GM23338 (cell line): ENCODE measurements at regions not wholly inside any gene's neighbourhood (a gene's known extent, or its start where the extent isn't known, plus 50 kb on each side); places are given as distances from the start of the nearest gene placed in this dataset.

Experiments used
- ATAC-seq: fragments of 200-7000 bp; cut with Tn5 transposase; 3 replicates; pipeline ENCODE4 v1.9.1; 2020
- DNase-seq: peaks from one replicate; pipeline ENCODE4 v3.0.0-alpha.2; 2015; ENCODE audit warnings: low spot score
- H2AFZ ChIP-seq: fragments of 200-600 bp; sonication (generic); 2 replicates; pipeline ENCODE4 v1.8.0; 2016; ENCODE audit warnings: antibody characterized with exemption, mild to moderate bottlenecking, moderate library complexity
- H3F3A ChIP-seq: fragments of 200-600 bp; sonication (generic); replicated peaks from 2 replicates; pipeline ENCODE4 v1.8.0; 2017; ENCODE audit warnings: antibody characterized with exemption, mixed run types, low read depth
- H3K27ac ChIP-seq: fragments of 200-600 bp; sonication (generic); 2 replicates; pipeline ENCODE4 v1.6.1; 2016; ENCODE audit warnings: low read depth
- H3K27me3 ChIP-seq: fragments of 200-600 bp; sonication (generic); 2 replicates; pipeline ENCODE4 v1.8.0; 2016; ENCODE audit warnings: mild to moderate bottlenecking, mixed run types, moderate library complexity; ENCODE audit not compliant: insufficient read depth
- H3K36me3 ChIP-seq: fragments of 200-600 bp; sonication (generic); 2 replicates; pipeline ENCODE4 v1.8.0; 2016; ENCODE audit warnings: mild to moderate bottlenecking; ENCODE audit not compliant: insufficient read depth
- H3K4me1 ChIP-seq: fragments of 200-600 bp; sonication (generic); 2 replicates; pipeline ENCODE4 v1.8.0; 2016; ENCODE audit warnings: mild to moderate bottlenecking, moderate library complexity; ENCODE audit not compliant: insufficient read depth
- H3K4me2 ChIP-seq: fragments of 200-600 bp; sonication (generic); 2 replicates; pipeline ENCODE4 v1.7.1; 2017; ENCODE audit warnings: mixed run types
- H3K4me3 ChIP-seq: fragments of 200-600 bp; sonication (generic); 2 replicates; pipeline ENCODE4 v1.6.1; 2016; ENCODE audit warnings: mixed run types
- H3K79me2 ChIP-seq: fragments of 200-600 bp; sonication (generic); replicated peaks from 2 replicates; pipeline ENCODE4 v1.8.0; 2017; ENCODE audit warnings: mild to moderate bottlenecking; ENCODE audit not compliant: insufficient read depth
- H3K9me2 ChIP-seq: fragments of 200-600 bp; sonication (generic); 2 replicates; pipeline ENCODE4 v1.8.0; 2017; ENCODE audit not compliant: insufficient read depth
- H4K20me1 ChIP-seq: fragments of 200-600 bp; sonication (generic); replicated peaks from 2 replicates; pipeline ENCODE4 v1.8.0; 2017; ENCODE audit warnings: mild to moderate bottlenecking; ENCODE audit not compliant: insufficient read depth
- H3K27ac Mint-ChIP-seq: 2 replicates; pipeline ENCODE4 v1.8.0; 2020; ENCODE audit warnings: inconsistent platforms, mild to moderate bottlenecking, moderate library complexity, mixed read lengths
- H3K27me3 Mint-ChIP-seq: 3 replicates; pipeline ENCODE4 v1.8.0; 2022; ENCODE audit warnings: low read depth, mild to moderate bottlenecking, moderate library complexity, mixed read lengths, inconsistent platforms; ENCODE audit not compliant: insufficient read depth, poor library complexity
- H3K36me3 Mint-ChIP-seq: 3 replicates; pipeline ENCODE4 v1.8.0; 2021; ENCODE audit warnings: low read depth, mild to moderate bottlenecking, inconsistent platforms, moderate library complexity, mixed read lengths
- H3K4me1 Mint-ChIP-seq: 3 replicates; pipeline ENCODE4 v1.8.0; 2020; ENCODE audit warnings: mild to moderate bottlenecking, inconsistent platforms, mixed read lengths
- H3K4me3 Mint-ChIP-seq: 3 replicates; pipeline ENCODE4 v1.8.0; 2021; ENCODE audit warnings: moderate library complexity, mild to moderate bottlenecking, inconsistent platforms, mixed read lengths
- H3K9me3 Mint-ChIP-seq: 3 replicates; pipeline ENCODE4 v1.8.0; 2020; ENCODE audit warnings: moderate library complexity, mild to moderate bottlenecking, inconsistent platforms, mixed read lengths
- EZH2phosphoT487 ChIP-seq: fragments of 200-600 bp; sonication (generic); IDR thresholded peaks from one replicate; pipeline ENCODE4 v1.8.1; 2018; ENCODE audit warnings: antibody characterized with exemption; ENCODE audit not compliant: unreplicated experiment
- STAT1 ChIP-seq: IDR thresholded peaks from one replicate; pipeline ENCODE4 v1.6.1; 2016; ENCODE audit warnings: antibody characterized with exemption; ENCODE audit not compliant: unreplicated experiment
- ZNF114 ChIP-seq: fragments of 250-450 bp; sonication (Bioruptor Pico); IDR thresholded peaks from 2 replicates; pipeline ENCODE4 v1.5.0; 2020; ENCODE audit warnings: mild to moderate bottlenecking, moderate library complexity
- ZNF331 ChIP-seq: fragments of 250-450 bp; sonication (Bioruptor Pico); IDR thresholded peaks from 2 replicates; pipeline ENCODE4 v1.5.0; 2020; ENCODE audit warnings: low read depth, mild to moderate bottlenecking, moderate library complexity
- TF ChIP-seq, protein P1 (sequence below): IDR thresholded peaks from one replicate; pipeline ENCODE4 v1.6.1; 2018; ENCODE audit warnings: antibody characterized with exemption; ENCODE audit not compliant: unreplicated experiment
- TF ChIP-seq, protein P2 (sequence below): IDR thresholded peaks from 2 replicates; pipeline ENCODE4 v1.6.1; 2016; ENCODE audit warnings: antibody characterized with exemption
- TF ChIP-seq, protein P3 (sequence below): fragments of 250-450 bp; sonication (Bioruptor Pico); IDR thresholded peaks from 2 replicates; pipeline ENCODE4 v1.5.0; 2020; ENCODE audit warnings: mild to moderate bottlenecking, moderate library complexity
- TF ChIP-seq, protein P4 (sequence below), 2 experiments: fragments of 200-600 bp in 1 of 2; sonication (generic) in 1 of 2; conservative IDR thresholded peaks; 2 replicates each; pipeline versions ENCODE4 v1.5.1 to v1.6.1; 2016 to 2017; ENCODE audit warnings: antibody characterized with exemption in 2 of 2, low read depth in 2 of 2, mild to moderate bottlenecking in 2 of 2, moderate library complexity in 1 of 2

DNA sequence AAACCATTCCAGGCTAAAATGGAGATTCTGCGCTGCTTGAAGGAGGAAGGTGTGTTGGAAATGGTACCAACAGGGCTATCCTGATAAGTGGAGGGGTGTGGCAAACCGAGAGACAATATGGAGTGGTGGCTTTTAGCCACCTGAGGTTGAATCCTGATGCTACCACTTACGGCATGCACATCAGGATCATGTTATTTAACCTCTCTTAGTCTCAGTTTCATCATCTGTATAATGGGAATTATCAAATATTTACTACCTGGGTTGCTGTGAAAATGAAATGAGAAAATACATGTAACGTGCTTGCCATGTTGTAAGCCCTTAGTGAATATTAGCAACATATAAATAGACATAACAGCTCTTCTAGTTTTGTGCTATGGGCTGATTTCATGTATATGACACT, 117.1 kb downstream of the TBX19 start:
- Histone ChIP-seq H3K4me1 (peaks cover 8% of the 10 kb centered on the region), H3K27ac (no peak overlapping the region), H3K27me3 (no peaks in the 10 kb centered on the region), H3F3A (no peaks in the 10 kb centered on the region), H3K9me2 (0 out of 2 replicates have a peak, but pooled peaks cover 11% of the 10 kb centered on the region), H3K4me3 (no peak overlapping the region), H2AFZ (no peak overlapping the region), H3K36me3 (no peaks in the 10 kb centered on the region), H4K20me1 (no peaks in the 10 kb centered on the region), H3K79me2 (no peaks in the 10 kb centered on the region), H3K4me2 (no peak overlapping the region)
- no peaks in the 10 kb centered on the region for H3K36me3 Mint-ChIP-seq
- ATAC-seq = no peak
- TF ChIP-seq, protein P1, sequence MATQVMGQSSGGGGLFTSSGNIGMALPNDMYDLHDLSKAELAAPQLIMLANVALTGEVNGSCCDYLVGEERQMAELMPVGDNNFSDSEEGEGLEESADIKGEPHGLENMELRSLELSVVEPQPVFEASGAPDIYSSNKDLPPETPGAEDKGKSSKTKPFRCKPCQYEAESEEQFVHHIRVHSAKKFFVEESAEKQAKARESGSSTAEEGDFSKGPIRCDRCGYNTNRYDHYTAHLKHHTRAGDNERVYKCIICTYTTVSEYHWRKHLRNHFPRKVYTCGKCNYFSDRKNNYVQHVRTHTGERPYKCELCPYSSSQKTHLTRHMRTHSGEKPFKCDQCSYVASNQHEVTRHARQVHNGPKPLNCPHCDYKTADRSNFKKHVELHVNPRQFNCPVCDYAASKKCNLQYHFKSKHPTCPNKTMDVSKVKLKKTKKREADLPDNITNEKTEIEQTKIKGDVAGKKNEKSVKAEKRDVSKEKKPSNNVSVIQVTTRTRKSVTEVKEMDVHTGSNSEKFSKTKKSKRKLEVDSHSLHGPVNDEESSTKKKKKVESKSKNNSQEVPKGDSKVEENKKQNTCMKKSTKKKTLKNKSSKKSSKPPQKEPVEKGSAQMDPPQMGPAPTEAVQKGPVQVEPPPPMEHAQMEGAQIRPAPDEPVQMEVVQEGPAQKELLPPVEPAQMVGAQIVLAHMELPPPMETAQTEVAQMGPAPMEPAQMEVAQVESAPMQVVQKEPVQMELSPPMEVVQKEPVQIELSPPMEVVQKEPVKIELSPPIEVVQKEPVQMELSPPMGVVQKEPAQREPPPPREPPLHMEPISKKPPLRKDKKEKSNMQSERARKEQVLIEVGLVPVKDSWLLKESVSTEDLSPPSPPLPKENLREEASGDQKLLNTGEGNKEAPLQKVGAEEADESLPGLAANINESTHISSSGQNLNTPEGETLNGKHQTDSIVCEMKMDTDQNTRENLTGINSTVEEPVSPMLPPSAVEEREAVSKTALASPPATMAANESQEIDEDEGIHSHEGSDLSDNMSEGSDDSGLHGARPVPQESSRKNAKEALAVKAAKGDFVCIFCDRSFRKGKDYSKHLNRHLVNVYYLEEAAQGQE = no peak
- TF ChIP-seq STAT1 (no peak), ZNF331 (CRISPR knock-in tag) (no peak), EZH2phosphoT487 (no peak), ZNF114 (CRISPR knock-in tag) (no peak)
- TF ChIP-seq, protein P2, sequence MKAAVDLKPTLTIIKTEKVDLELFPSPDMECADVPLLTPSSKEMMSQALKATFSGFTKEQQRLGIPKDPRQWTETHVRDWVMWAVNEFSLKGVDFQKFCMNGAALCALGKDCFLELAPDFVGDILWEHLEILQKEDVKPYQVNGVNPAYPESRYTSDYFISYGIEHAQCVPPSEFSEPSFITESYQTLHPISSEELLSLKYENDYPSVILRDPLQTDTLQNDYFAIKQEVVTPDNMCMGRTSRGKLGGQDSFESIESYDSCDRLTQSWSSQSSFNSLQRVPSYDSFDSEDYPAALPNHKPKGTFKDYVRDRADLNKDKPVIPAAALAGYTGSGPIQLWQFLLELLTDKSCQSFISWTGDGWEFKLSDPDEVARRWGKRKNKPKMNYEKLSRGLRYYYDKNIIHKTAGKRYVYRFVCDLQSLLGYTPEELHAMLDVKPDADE = no peak
- TF ChIP-seq, protein P3, sequence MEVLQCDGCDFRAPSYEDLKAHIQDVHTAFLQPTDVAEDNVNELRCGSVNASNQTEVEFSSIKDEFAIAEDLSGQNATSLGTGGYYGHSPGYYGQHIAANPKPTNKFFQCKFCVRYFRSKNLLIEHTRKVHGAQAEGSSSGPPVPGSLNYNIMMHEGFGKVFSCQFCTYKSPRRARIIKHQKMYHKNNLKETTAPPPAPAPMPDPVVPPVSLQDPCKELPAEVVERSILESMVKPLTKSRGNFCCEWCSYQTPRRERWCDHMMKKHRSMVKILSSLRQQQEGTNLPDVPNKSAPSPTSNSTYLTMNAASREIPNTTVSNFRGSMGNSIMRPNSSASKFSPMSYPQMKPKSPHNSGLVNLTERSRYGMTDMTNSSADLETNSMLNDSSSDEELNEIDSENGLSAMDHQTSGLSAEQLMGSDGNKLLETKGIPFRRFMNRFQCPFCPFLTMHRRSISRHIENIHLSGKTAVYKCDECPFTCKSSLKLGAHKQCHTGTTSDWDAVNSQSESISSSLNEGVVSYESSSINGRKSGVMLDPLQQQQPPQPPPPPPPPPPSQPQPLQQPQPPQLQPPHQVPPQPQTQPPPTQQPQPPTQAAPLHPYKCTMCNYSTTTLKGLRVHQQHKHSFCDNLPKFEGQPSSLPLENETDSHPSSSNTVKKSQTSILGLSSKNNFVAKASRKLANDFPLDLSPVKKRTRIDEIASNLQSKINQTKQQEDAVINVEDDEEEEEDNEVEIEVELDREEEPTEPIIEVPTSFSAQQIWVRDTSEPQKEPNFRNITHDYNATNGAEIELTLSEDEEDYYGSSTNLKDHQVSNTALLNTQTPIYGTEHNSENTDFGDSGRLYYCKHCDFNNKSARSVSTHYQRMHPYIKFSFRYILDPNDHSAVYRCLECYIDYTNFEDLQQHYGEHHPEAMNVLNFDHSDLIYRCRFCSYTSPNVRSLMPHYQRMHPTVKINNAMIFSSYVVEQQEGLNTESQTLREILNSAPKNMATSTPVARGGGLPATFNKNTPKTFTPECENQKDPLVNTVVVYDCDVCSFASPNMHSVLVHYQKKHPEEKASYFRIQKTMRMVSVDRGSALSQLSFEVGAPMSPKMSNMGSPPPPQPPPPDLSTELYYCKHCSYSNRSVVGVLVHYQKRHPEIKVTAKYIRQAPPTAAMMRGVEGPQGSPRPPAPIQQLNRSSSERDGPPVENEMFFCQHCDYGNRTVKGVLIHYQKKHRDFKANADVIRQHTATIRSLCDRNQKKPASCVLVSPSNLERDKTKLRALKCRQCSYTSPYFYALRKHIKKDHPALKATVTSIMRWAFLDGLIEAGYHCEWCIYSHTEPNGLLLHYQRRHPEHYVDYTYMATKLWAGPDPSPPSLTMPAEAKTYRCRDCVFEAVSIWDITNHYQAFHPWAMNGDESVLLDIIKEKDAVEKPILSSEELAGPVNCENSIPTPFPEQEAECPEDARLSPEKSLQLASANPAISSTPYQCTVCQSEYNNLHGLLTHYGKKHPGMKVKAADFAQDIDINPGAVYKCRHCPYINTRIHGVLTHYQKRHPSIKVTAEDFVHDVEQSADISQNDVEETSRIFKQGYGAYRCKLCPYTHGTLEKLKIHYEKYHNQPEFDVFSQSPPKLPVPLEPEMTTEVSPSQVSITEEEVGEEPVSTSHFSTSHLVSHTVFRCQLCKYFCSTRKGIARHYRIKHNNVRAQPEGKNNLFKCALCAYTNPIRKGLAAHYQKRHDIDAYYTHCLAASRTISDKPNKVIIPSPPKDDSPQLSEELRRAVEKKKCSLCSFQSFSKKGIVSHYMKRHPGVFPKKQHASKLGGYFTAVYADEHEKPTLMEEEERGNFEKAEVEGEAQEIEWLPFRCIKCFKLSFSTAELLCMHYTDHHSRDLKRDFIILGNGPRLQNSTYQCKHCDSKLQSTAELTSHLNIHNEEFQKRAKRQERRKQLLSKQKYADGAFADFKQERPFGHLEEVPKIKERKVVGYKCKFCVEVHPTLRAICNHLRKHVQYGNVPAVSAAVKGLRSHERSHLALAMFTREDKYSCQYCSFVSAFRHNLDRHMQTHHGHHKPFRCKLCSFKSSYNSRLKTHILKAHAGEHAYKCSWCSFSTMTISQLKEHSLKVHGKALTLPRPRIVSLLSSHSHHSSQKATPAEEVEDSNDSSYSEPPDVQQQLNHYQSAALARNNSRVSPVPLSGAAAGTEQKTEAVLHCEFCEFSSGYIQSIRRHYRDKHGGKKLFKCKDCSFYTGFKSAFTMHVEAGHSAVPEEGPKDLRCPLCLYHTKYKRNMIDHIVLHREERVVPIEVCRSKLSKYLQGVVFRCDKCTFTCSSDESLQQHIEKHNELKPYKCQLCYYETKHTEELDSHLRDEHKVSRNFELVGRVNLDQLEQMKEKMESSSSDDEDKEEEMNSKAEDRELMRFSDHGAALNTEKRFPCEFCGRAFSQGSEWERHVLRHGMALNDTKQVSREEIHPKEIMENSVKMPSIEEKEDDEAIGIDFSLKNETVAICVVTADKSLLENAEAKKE (CRISPR knock-in tag) = no peak
- TF ChIP-seq, protein P4, sequence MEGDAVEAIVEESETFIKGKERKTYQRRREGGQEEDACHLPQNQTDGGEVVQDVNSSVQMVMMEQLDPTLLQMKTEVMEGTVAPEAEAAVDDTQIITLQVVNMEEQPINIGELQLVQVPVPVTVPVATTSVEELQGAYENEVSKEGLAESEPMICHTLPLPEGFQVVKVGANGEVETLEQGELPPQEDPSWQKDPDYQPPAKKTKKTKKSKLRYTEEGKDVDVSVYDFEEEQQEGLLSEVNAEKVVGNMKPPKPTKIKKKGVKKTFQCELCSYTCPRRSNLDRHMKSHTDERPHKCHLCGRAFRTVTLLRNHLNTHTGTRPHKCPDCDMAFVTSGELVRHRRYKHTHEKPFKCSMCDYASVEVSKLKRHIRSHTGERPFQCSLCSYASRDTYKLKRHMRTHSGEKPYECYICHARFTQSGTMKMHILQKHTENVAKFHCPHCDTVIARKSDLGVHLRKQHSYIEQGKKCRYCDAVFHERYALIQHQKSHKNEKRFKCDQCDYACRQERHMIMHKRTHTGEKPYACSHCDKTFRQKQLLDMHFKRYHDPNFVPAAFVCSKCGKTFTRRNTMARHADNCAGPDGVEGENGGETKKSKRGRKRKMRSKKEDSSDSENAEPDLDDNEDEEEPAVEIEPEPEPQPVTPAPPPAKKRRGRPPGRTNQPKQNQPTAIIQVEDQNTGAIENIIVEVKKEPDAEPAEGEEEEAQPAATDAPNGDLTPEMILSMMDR (conservative IDR thresholded peaks at IDR 0.05; ENCODE audit: low read depth in 2 of 2) = no peak
- no peak for DNase-seq
- H3K4me3 Mint-ChIP-seq = no peak overlapping the region
- no peak overlapping the region for H3K27ac Mint-ChIP-seq
- no peaks in the 10 kb centered on the region for H3K9me3 Mint-ChIP-seq
- peaks cover 3% of the 10 kb centered on the region for H3K27me3 Mint-ChIP-seq
- peaks cover 7% of the 10 kb centered on the region for H3K4me1 Mint-ChIP-seq
